Lung (tissue), 11 donors: ENCODE measurements at regions not wholly inside any gene's neighbourhood (a gene's known extent, or its start where the extent isn't known, plus 50 kb on each side); places are given as distances from the start of the nearest gene placed in this dataset.
A peak's percentile ranks its signal among the peaks of the same experiment; 100 is the strongest.

Experiments
- ATAC-seq: fragments of 200-7000 bp; cut with Tn5 transposase; one replicate; pipeline ENCODE4 v1.9.1; 2020; ENCODE audit warnings: moderate number of reproducible peaks; ENCODE audit not compliant: insufficient read depth, low FRiP score
- DNase-seq, 3 donors: peaks; one replicate each; pipeline ENCODE4 v3.0.0-alpha.2; 2013 to 2017
- H3K27ac ChIP-seq, 2 donors: one replicate each; pipeline ENCODE4 v1.5.1; 2013; ENCODE audit warnings: mild to moderate bottlenecking in 2 of 2, moderate library complexity in 2 of 2, control low read depth in 1 of 2, inconsistent platforms in 1 of 2, low read depth in 1 of 2, low read length in 1 of 2
- H3K27me3 ChIP-seq, 3 donors: one replicate each; pipeline ENCODE4 v1.5.1; 2013; ENCODE audit warnings: low read length in 2 of 3; ENCODE audit not compliant: control insufficient read depth in 3 of 3, insufficient read depth in 3 of 3
- H3K36me3 ChIP-seq, 4 donors: one replicate each; pipeline ENCODE4 v1.5.1; 2013; ENCODE audit warnings: low read length in 4 of 4, mild to moderate bottlenecking in 1 of 4, moderate library complexity in 1 of 4; ENCODE audit not compliant: control insufficient read depth in 4 of 4, insufficient read depth in 4 of 4
- H3K4me1 ChIP-seq, 5 donors: one replicate each; pipeline ENCODE4 v1.5.1; 2013; ENCODE audit warnings: low read length in 5 of 5, mild to moderate bottlenecking in 2 of 5, moderate library complexity in 1 of 5; ENCODE audit not compliant: control insufficient read depth in 5 of 5, insufficient read depth in 5 of 5
- H3K4me3 ChIP-seq: one replicate; pipeline ENCODE4 v1.5.1; 2013; ENCODE audit warnings: mild to moderate bottlenecking, control low read depth, moderate library complexity
- H3K9ac ChIP-seq, 2 donors: one replicate each; pipeline ENCODE4 v1.5.1; 2013; ENCODE audit warnings: low read length in 2 of 2, control low read depth in 1 of 2; ENCODE audit not compliant: insufficient read depth in 1 of 2
- H3K9me3 ChIP-seq, 4 donors: one replicate each; pipeline ENCODE4 v1.5.1; 2013; ENCODE audit warnings: low read length in 3 of 4, mild to moderate bottlenecking in 1 of 4, moderate library complexity in 1 of 4; ENCODE audit not compliant: control insufficient read depth in 4 of 4, insufficient read depth in 3 of 4
- WGBS, 2 donors: extraction: QIAGEN DNeasy Blood & Tissue Kit; methylation state at CpG; one replicate each; pipeline ENCODE4 v1.1.7; 2013; 5-methylcytosine and 5-hydroxymethylcytosine counted together
- TF ChIP-seq, protein P1 (sequence below): IDR thresholded peaks from 2 replicates; pipeline ENCODE4 v1.5.1; 2012; ENCODE audit warnings: mild to moderate bottlenecking; ENCODE audit errors: control extremely low read depth, extremely low read depth
- donor health status: control.
- donor health status: control.
- donor health status: Bipolar disorder and iron deficiency.
- donor health status: healthy.
- donor health status: DM: yes; HTN: yes; CAD: no.

DNA sequence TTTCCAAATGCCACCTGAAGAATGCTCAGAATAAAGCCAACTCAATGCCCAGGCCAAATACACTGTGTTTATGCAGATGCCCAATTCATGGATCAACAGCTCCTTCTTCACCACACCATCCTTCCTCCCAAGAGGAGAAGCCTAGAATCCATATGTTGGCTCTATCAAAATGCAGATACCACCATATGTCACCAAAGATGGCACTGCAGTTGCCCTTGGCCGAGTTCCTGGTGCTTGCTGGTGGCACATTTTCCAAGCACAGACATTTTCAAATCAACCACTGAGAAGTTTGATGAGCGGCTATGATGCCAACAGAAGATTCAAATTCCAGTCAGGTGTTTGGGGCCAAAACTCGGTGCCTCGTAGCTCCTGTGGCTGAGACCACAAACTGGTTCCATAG, 430.3 kb downstream of the AJAP1 start:
- 84 to 90% methylated on average over 4 of the region's 4 CpGs for WGBS, 2 donors
- TF ChIP-seq, protein P1, sequence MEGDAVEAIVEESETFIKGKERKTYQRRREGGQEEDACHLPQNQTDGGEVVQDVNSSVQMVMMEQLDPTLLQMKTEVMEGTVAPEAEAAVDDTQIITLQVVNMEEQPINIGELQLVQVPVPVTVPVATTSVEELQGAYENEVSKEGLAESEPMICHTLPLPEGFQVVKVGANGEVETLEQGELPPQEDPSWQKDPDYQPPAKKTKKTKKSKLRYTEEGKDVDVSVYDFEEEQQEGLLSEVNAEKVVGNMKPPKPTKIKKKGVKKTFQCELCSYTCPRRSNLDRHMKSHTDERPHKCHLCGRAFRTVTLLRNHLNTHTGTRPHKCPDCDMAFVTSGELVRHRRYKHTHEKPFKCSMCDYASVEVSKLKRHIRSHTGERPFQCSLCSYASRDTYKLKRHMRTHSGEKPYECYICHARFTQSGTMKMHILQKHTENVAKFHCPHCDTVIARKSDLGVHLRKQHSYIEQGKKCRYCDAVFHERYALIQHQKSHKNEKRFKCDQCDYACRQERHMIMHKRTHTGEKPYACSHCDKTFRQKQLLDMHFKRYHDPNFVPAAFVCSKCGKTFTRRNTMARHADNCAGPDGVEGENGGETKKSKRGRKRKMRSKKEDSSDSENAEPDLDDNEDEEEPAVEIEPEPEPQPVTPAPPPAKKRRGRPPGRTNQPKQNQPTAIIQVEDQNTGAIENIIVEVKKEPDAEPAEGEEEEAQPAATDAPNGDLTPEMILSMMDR, result no peak
- no peak for ATAC-seq

GRCh38 chr1:5067246-5067645, 412.8 kb downstream of the AJAP1 start:
- ATAC-seq, result no peak
- 27 to 60% methylated on average over 1 of the region's 1 CpG for WGBS, 2 donors
- no peaks in the 10 kb centered on the region for H3K27me3 ChIP-seq
- peaks cover 0 to 1% (median 0%) of the 10 kb centered on the region in 4 donors for H3K9me3 ChIP-seq
- H3K36me3 ChIP-seq, result no peaks in the 10 kb centered on the region
- H3K9ac ChIP-seq, result no peak overlapping the region
- DNase-seq, result peak in 2 of 3 donors; percentile 0 to 15
- H3K4me3 ChIP-seq, result no peak overlapping the region
- TF ChIP-seq, protein P1, result no peak
- no peaks in the 10 kb centered on the region for H3K4me1 ChIP-seq
- no peak overlapping the region for H3K27ac ChIP-seq

More for the DNA sequence above, 430.3 kb downstream of the AJAP1 start:
- H3K27me3 ChIP-seq, result no peaks in the 10 kb centered on the region
- H3K4me1 ChIP-seq, result no peaks in the 10 kb centered on the region
- peaks cover 0 to 2% (median 0%) of the 10 kb centered on the region in 4 donors for H3K9me3 ChIP-seq
- no peaks in the 10 kb centered on the region for H3K36me3 ChIP-seq
- H3K27ac ChIP-seq, result no peak overlapping the region
- DNase-seq, result no peak
- no peak overlapping the region for H3K4me3 ChIP-seq
- H3K9ac ChIP-seq, result no peak overlapping the region

DNA sequence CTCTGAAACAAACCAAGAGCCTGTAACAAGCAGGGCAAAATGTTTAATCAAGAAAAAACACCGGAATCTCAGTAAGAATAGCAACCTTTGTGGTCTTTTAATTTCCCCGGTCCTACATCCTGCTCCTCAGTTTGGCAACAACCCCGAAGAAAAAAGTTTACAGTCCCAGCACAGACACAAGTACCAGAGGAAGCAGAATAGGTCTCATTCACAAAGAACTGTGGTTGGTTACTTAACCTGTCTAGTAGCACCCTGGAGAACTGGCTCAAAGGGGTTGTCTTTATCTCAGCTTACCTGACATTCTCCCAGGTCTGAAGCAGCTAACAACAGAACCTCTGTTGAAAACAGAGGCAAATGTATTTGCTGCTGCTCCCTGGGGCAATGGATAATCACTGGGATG, 399.3 kb downstream of the AJAP1 start:
- Histone ChIP-seq H3K9me3 (peaks cover 0 to 2% (median 0%) of the 10 kb centered on the region in 4 donors), H3K4me1 (no peaks in the 10 kb centered on the region), H3K9ac (no peak overlapping the region), H3K27me3 (no peaks in the 10 kb centered on the region), H3K36me3 (no peaks in the 10 kb centered on the region), H3K4me3 (no peak overlapping the region), H3K27ac (no peak overlapping the region)
- 25 to 34% methylated on average over 3 of the region's 3 CpGs for WGBS, 2 donors
- ATAC-seq (no peak), DNase-seq (peak in 2 of 3 donors; percentile 0 to 38)
- TF ChIP-seq, protein P1, result no peak

- peaks cover 0 to 6% (median 0%) of the 10 kb centered on the region in 4 donors for H3K9me3 ChIP-seq
- no peaks in the 10 kb centered on the region for H3K4me1 ChIP-seq
- DNase-seq (no peak), ATAC-seq (no peak)
- WGBS, 2 donors, result 76 to 85% methylated on average over 2 of the region's 2 CpGs
- TF ChIP-seq, protein P1, result no peak
- H3K9ac ChIP-seq, result no peak overlapping the region
- no peaks in the 10 kb centered on the region for H3K36me3 ChIP-seq
- no peak overlapping the region for H3K4me3 ChIP-seq
- H3K27ac ChIP-seq, result no peak overlapping the region
- peaks cover 0 to 2% (median 0%) of the 10 kb centered on the region in 3 donors for H3K27me3 ChIP-seq
Measured at GRCh38 chr1:5029136-5029535, 374.7 kb downstream of the AJAP1 start.
